Hepatocyte (in vitro differentiated cells): ENCODE measurements at regions not wholly inside any gene's neighbourhood (a gene's known extent, or its start where the extent isn't known, plus 50 kb on each side); places are given as distances from the start of the nearest gene placed in this dataset.

Source experiments
- EZH2 ChIP-seq: fragments of 200-600 bp; sonication (generic); IDR thresholded peaks from 2 replicates; pipeline ENCODE4 v1.6.1; 2016; ENCODE audit warnings: antibody characterized with exemption, mild to moderate bottlenecking, borderline replicate concordance
- EZH2phosphoT487 ChIP-seq: fragments of 200-600 bp; sonication (generic); IDR thresholded peaks from one replicate; pipeline ENCODE4 v1.6.1; 2018; ENCODE audit warnings: antibody characterized with exemption, mild to moderate bottlenecking, low read depth, moderate library complexity; ENCODE audit not compliant: unreplicated experiment, severe bottlenecking
- TF ChIP-seq, protein P1 (sequence below): fragments of 200-600 bp; sonication (generic); IDR thresholded peaks from 2 replicates; pipeline ENCODE4 v1.5.1; 2016; ENCODE audit warnings: antibody characterized with exemption, mild to moderate bottlenecking; ENCODE audit not compliant: poor library complexity

DNA sequence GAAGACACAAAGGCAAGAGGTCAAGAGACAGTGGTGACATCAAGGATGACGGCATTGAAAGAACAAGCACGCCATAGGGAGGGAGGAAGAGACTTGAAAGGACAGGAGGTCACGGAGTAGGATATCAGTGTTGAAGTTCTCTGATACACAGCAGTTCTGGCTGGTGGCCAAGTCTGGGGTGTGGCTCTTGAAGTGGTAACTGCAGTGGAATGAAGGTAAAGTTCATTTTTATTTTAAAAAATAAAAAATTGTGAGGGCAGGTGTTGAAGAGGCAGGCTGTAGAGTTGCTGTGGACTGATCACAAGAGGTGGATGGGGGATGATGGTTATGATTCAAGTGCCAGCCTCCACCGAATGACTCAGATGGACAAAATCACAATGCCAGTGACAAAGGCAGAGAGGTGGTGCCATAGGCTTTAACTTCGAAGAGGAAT is 53.2 kb upstream of the BMP2 start:
- TF ChIP-seq, protein P1, sequence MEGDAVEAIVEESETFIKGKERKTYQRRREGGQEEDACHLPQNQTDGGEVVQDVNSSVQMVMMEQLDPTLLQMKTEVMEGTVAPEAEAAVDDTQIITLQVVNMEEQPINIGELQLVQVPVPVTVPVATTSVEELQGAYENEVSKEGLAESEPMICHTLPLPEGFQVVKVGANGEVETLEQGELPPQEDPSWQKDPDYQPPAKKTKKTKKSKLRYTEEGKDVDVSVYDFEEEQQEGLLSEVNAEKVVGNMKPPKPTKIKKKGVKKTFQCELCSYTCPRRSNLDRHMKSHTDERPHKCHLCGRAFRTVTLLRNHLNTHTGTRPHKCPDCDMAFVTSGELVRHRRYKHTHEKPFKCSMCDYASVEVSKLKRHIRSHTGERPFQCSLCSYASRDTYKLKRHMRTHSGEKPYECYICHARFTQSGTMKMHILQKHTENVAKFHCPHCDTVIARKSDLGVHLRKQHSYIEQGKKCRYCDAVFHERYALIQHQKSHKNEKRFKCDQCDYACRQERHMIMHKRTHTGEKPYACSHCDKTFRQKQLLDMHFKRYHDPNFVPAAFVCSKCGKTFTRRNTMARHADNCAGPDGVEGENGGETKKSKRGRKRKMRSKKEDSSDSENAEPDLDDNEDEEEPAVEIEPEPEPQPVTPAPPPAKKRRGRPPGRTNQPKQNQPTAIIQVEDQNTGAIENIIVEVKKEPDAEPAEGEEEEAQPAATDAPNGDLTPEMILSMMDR = no peak
- TF ChIP-seq EZH2phosphoT487 (no peak), EZH2 (no peak)
